ENCODE measurements at regions not wholly inside any gene's neighbourhood (a gene's known extent, or its start where the extent isn't known, plus 50 kb on each side); places are given as distances from the start of the nearest gene placed in this dataset.

GRCh38 chr18:34159691-34160185 is 65.0 kb downstream of the NOL4 start:
- DNase-seq: no peak

- DNase-seq: no peak
These were observed 65.6 kb downstream of the NOL4 start for GRCh38 chr18:34158881-34159690.

GRCh38 chr18:34153711-34154110 is 71.0 kb downstream of the NOL4 start:
- peak; percentile 21 for DNase-seq

- DNase-seq: no peak
These were observed 93.7 kb downstream of the NOL4 start for GRCh38 chr18:34131006-34131405.

GRCh38 chr18:34128436-34128835 is 96.3 kb downstream of the NOL4 start:
- peak; percentile 5 for DNase-seq

GRCh38 chr18:34126121-34126520 is 98.6 kb downstream of the NOL4 start:
- no peak for DNase-seq

GRCh38 chr18:34122724-34123334 is 101.9 kb downstream of the NOL4 start:
- DNase-seq: peak; percentile 45

- DNase-seq: peak; percentile 79
These were observed 103.5 kb downstream of the NOL4 start for GRCh38 chr18:34121200-34121721.

GRCh38 chr18:34120294-34120693 is 104.4 kb downstream of the NOL4 start:
- DNase-seq: peak; percentile 24

GRCh38 chr18:34117319-34117718 is 107.4 kb downstream of the NOL4 start:
- DNase-seq: no peak

- no peak for DNase-seq
These were observed 109.2 kb downstream of the NOL4 start for GRCh38 chr18:34115409-34116081.

GRCh38 chr18:34114996-34115395 is 109.7 kb downstream of the NOL4 start:
- no peak for DNase-seq

- no peak for DNase-seq
These were observed 116.5 kb downstream of the NOL4 start for GRCh38 chr18:34108206-34108605.

- no peak for DNase-seq
These were observed 126.6 kb downstream of the NOL4 start for GRCh38 chr18:34098109-34098508.

GRCh38 chr18:34097312-34097711 is 127.4 kb downstream of the NOL4 start:
- DNase-seq: no peak

GRCh38 chr18:34094148-34094547 is 130.6 kb downstream of the NOL4 start:
- no peak for DNase-seq

- DNase-seq: no peak
These were observed 131.9 kb downstream of the NOL4 start for GRCh38 chr18:34092796-34093195.

GRCh38 chr18:34086370-34086769 is 138.3 kb downstream of the NOL4 start:
- DNase-seq: no peak

GRCh38 chr18:34085140-34085739 is 139.5 kb downstream of the NOL4 start:
- no peak for DNase-seq

GRCh38 chr18:34084635-34085034 is 140.1 kb downstream of the NOL4 start:
- no peak for DNase-seq

- DNase-seq: no peak
These were observed 140.7 kb downstream of the NOL4 start for GRCh38 chr18:34083910-34084535.

- no peak for DNase-seq
These were observed 147.1 kb downstream of the NOL4 start for GRCh38 chr18:34077599-34077998.

All from kidney glomerular epithelial cell (primary cell).